GM12878 (cell line): ENCODE measurements at regions not wholly inside any gene's neighbourhood (a gene's known extent, or its start where the extent isn't known, plus 50 kb on each side); places are given as distances from the start of the nearest gene placed in this dataset.
A peak's percentile ranks its signal among the peaks of the same experiment; 100 is the strongest.

Experiments used
- ATAC-seq: fragments of 200-7000 bp; cut with Tn5 transposase; 3 replicates; pipeline ENCODE4 v1.9.1; 2020; ENCODE audit warnings: mild to moderate bottlenecking, moderate library complexity
- BruUV-seq: library from RNA; stranded (reverse); fragments of 400-500 nt; replicated peaks from 2 replicates; lab custom pipeline; 2021; lab: Mats Ljungman, UMichigan
- CTCF ChIA-PET: fragments of 300-600 bp; sonication (Branson Sonifier 250); formaldehyde crosslinking; extraction: SDS; loops from one replicate; lab custom pipeline; 2021; ENCODE audit warnings: inconsistent platforms; lab: Yijun Ruan, JAX
- POLR2A ChIA-PET: fragments of 350-600 bp; formaldehyde crosslinking; extraction: SDS; loops from one replicate; lab custom pipeline; 2021; ENCODE audit warnings: inconsistent platforms; lab: Charles Lee
- RAD21 ChIA-PET: fragments of 300-600 bp; sonication (Branson Sonifier 250); formaldehyde crosslinking; loops from one replicate; lab custom pipeline; 2023; ENCODE audit warnings: antibody characterized with exemption; ENCODE audit not compliant: unreplicated experiment; lab: Charles Lee
- SMC1A ChIA-PET: fragments of 300-600 bp; sonication (Branson Sonifier 250); formaldehyde crosslinking; loops from one replicate; lab custom pipeline; 2023; ENCODE audit not compliant: unreplicated experiment, uncharacterized antibody; lab: Charles Lee
- DNase-seq: peaks from one replicate; pipeline ENCODE4 v3.0.0-alpha.2; 2011; ENCODE audit warnings: low read depth, low spot score
- FAIRE-seq: peaks from 3 replicates; lab custom pipeline; 2011; peaks lifted over from hg19 to GRCh38; lab: Jason Lieb, UNC
- H2AFZ ChIP-seq: 2 replicates; pipeline ENCODE4 v1.6.0; 2011; ENCODE audit warnings: low read depth, low read length, control low read depth; ENCODE audit not compliant: control insufficient read depth
- H3K27ac ChIP-seq: 2 replicates; pipeline ENCODE4 v1.5.1; 2011; ENCODE audit warnings: control low read depth; ENCODE audit not compliant: control insufficient read depth, insufficient read depth
- H3K27me3 ChIP-seq, 2 experiments: replicated peaks in 1 of 2; 2 replicates each; pipeline versions ENCODE4 v1.6.0 to v1.6.1; 2011; ENCODE audit warnings: low read length in 1 of 2; ENCODE audit not compliant: control insufficient read depth in 2 of 2, insufficient read depth in 2 of 2
- H3K36me3 ChIP-seq, 2 experiments: 2 replicates each; pipeline ENCODE4 v1.5.1; 2011; ENCODE audit warnings: low read length in 1 of 2; ENCODE audit not compliant: control insufficient read depth in 2 of 2, insufficient read depth in 2 of 2
- H3K4me1 ChIP-seq: 2 replicates; pipeline ENCODE4 v1.6.1; 2011; ENCODE audit warnings: mild to moderate bottlenecking, low read length, moderate library complexity, mixed read lengths; ENCODE audit not compliant: control insufficient read depth, insufficient read depth
- H3K4me2 ChIP-seq: 2 replicates; pipeline ENCODE4 v1.6.0; 2011; ENCODE audit warnings: control low read depth; ENCODE audit not compliant: control insufficient read depth, insufficient read depth
- H3K4me3 ChIP-seq: fragments of 200-600 bp; sonication (generic); 2 replicates; pipeline ENCODE4 v1.5.1; 2016
- H3K79me2 ChIP-seq: 2 replicates; pipeline ENCODE4 v1.6.0; 2011; ENCODE audit warnings: low read length; ENCODE audit not compliant: control insufficient read depth, insufficient read depth
- H3K9ac ChIP-seq: 2 replicates; pipeline ENCODE4 v1.8.0; 2011; ENCODE audit warnings: low read length, control low read depth, mixed read lengths; ENCODE audit not compliant: control insufficient read depth, insufficient read depth
- H3K9me3 ChIP-seq: replicated peaks from 3 replicates; pipeline ENCODE4 v1.5.1; 2011; ENCODE audit warnings: mild to moderate bottlenecking, low read length; ENCODE audit not compliant: control insufficient read depth, insufficient read depth
- H4K20me1 ChIP-seq: 2 replicates; pipeline ENCODE4 v1.6.0; 2011; ENCODE audit not compliant: control insufficient read depth, insufficient read depth
- BACH1 ChIP-seq: fragments of 450-650 bp; IDR thresholded peaks from 2 replicates; pipeline ENCODE4 v1.6.1; 2017; ENCODE audit warnings: mild to moderate bottlenecking, borderline replicate concordance
- BMI1 ChIP-seq: fragments of 450-650 bp; IDR thresholded peaks from 2 replicates; pipeline ENCODE4 v1.6.1; 2016; ENCODE audit warnings: mild to moderate bottlenecking, moderate library complexity, borderline replicate concordance
- CTCF ChIP-seq, 3 experiments: IDR thresholded peaks in 2 of 3; conservative IDR thresholded peaks in 1 of 3; 2 replicates each; pipeline ENCODE4 v1.5.1; 2011; ENCODE audit warnings: low read depth in 3 of 3, low read length in 3 of 3, mild to moderate bottlenecking in 3 of 3, control low read depth in 2 of 3, moderate library complexity in 2 of 3, inconsistent platforms in 1 of 3, mixed read lengths in 1 of 3; ENCODE audit not compliant: control insufficient read depth in 2 of 3, insufficient read depth in 1 of 3; ENCODE audit errors: extremely low read depth in 1 of 3
- EED ChIP-seq: sonication (generic); IDR thresholded peaks from 2 replicates; pipeline ENCODE4 v1.6.1; 2016; ENCODE audit warnings: antibody characterized with exemption, low read depth
- FOXM1 ChIP-seq: IDR thresholded peaks from 2 replicates; pipeline ENCODE4 v1.6.1; 2012; ENCODE audit warnings: low read depth, mild to moderate bottlenecking, inconsistent platforms, low read length, moderate library complexity
- IKZF2 ChIP-seq, 2 experiments: fragments of 450-650 bp; IDR thresholded peaks; 2 replicates each; pipeline ENCODE4 v1.6.1; 2017; ENCODE audit warnings: mild to moderate bottlenecking in 2 of 2, moderate library complexity in 2 of 2
- JUNB ChIP-seq: IDR thresholded peaks from 2 replicates; pipeline ENCODE4 v1.6.1; 2016; ENCODE audit warnings: antibody characterized with exemption, mild to moderate bottlenecking
- KDM1A ChIP-seq: fragments of 200-600 bp; sonication (generic); IDR thresholded peaks from 2 replicates; pipeline ENCODE4 v1.6.1; 2016; ENCODE audit warnings: borderline replicate concordance
- MTA3 ChIP-seq: IDR thresholded peaks from 2 replicates; pipeline ENCODE4 v1.6.1; 2012; ENCODE audit warnings: low read length, inconsistent platforms, borderline replicate concordance
- NKRF ChIP-seq: fragments of 450-650 bp; conservative IDR thresholded peaks from 2 replicates; pipeline ENCODE4 v1.6.1; 2017; ENCODE audit warnings: mild to moderate bottlenecking, moderate library complexity
- NR2C2 ChIP-seq: IDR thresholded peaks from 2 replicates; pipeline ENCODE4 v1.6.1; 2011; ENCODE audit warnings: borderline replicate concordance, low read depth; ENCODE audit not compliant: control insufficient read depth, insufficient read length
- POU2F2 ChIP-seq: IDR thresholded peaks from 3 replicates; pipeline ENCODE4 v1.6.1; 2011; ENCODE audit warnings: low read depth, mild to moderate bottlenecking, low read length, borderline replicate concordance
- RFX5 ChIP-seq: IDR thresholded peaks from 2 replicates; pipeline ENCODE4 v1.6.1; 2011; ENCODE audit warnings: low read depth, low read length, improper control_type of control experiment
- SREBF2 ChIP-seq: IDR thresholded peaks from 2 replicates; pipeline ENCODE4 v1.6.1; 2012; ENCODE audit warnings: mild to moderate bottlenecking, low read length
- SRF ChIP-seq, 2 experiments: IDR thresholded peaks; 2 replicates each; pipeline ENCODE4 v1.6.1; 2011; ENCODE audit warnings: low read depth in 2 of 2, low read length in 2 of 2, mild to moderate bottlenecking in 1 of 2, moderate library complexity in 1 of 2
- SUPT20H ChIP-seq: IDR thresholded peaks from 2 replicates; pipeline ENCODE4 v1.6.1; 2011; ENCODE audit warnings: low read depth, mild to moderate bottlenecking, low read length, moderate library complexity, borderline replicate concordance; ENCODE audit not compliant: control insufficient read depth
- TAF1 ChIP-seq: IDR thresholded peaks from 2 replicates; pipeline ENCODE4 v1.6.1; 2011; ENCODE audit warnings: mild to moderate bottlenecking, low read depth, low read length, borderline replicate concordance
- USF2 ChIP-seq: IDR thresholded peaks from 2 replicates; pipeline ENCODE4 v1.6.1; 2011; ENCODE audit warnings: low read depth, low read length, improper control_type of control experiment, borderline replicate concordance
- WGBS: methylation state at CpG from one replicate; pipeline ENCODE4 v1.1.6; 2016; ENCODE audit warnings: low lambda C conversion rate; ENCODE audit not compliant: insufficient replicate concordance, insufficient coverage; ENCODE audit errors: missing lambda C conversion rate; 5-methylcytosine and 5-hydroxymethylcytosine counted together
- in situ Hi-C: fragments of 300-500 bp; cut with MboI; formaldehyde crosslinking; loops from 9 replicates; pipeline ENCODE4 v1.14.3; 2018; ENCODE audit warnings: mixed read lengths
- intact Hi-C: fragments of 100-400 bp; cut with micrococcal nuclease; formaldehyde crosslinking; loops from one replicate; pipeline ENCODE4 v1.14.2; 2022; ENCODE audit not compliant: unreplicated experiment

- CTCF ChIA-PET: no interaction called here
- Histone ChIP-seq H3K27me3 (no peaks in the 10 kb centered on the region), H3K9ac (no peak overlapping the region), H4K20me1 (no peaks in the 10 kb centered on the region), H3K4me3 (no peak overlapping the region), H2AFZ (no peak overlapping the region), H3K9me3 (no peaks in the 10 kb centered on the region; the same call in 1 of the 3 replicates), H3K4me1 (no peaks in the 10 kb centered on the region), H3K4me2 (peak overlapping the region; percentile 22), H3K27ac (peak overlapping the region; percentile 20; the same call in 1 of the 2 replicates), H3K79me2 (no peaks in the 10 kb centered on the region), H3K36me3 (no peaks in the 10 kb centered on the region)
- ATAC-seq (peak; percentile 81), DNase-seq (peak; percentile 11), FAIRE-seq (no peak)
- 10% methylated on average over 4 of the region's 4 CpGs for WGBS
- RAD21 ChIA-PET: no interaction called here
- in situ Hi-C loops (no loop called here), intact Hi-C loops (no loop called here)
- BruUV-seq: no TSS peak
- SMC1A ChIA-PET: no interaction called here
- POLR2A ChIA-PET: no interaction called here
- TF ChIP-seq BMI1: no peak
- TF ChIP-seq USF2: no peak
- no peak for TF ChIP-seq MTA3
- TF ChIP-seq KDM1A: no peak
- TF ChIP-seq SREBF2: no peak
- no peak for TF ChIP-seq CTCF (IDR thresholded peaks at IDR 0.05 in 2 of 3, conservative IDR thresholded peaks at IDR 0.05 in 1 of 3; ENCODE audit: control insufficient read depth in 2 of 3, extremely low read depth in 1 of 3, insufficient read depth in 1 of 3, low read depth in 3 of 3, low read length in 3 of 3)
- TF ChIP-seq IKZF2 (IDR thresholded peaks at IDR 0.05): 0 out of 4 replicates have a peak, but pooled peaks of 1 of the 2 experiments have one; percentile 22
- TF ChIP-seq TAF1: no peak
- no peak for TF ChIP-seq NR2C2
- no peak for TF ChIP-seq RFX5
- 0 out of 4 replicates have a peak, but pooled peaks of 1 of the 2 experiments have one; percentile 33 for TF ChIP-seq SRF (IDR thresholded peaks at IDR 0.05; ENCODE audit: low read depth in 2 of 2, low read length in 2 of 2)
- TF ChIP-seq NKRF: no peak
- peak; percentile 56 for TF ChIP-seq EED
- TF ChIP-seq BACH1: no peak
- TF ChIP-seq POU2F2: no peak
- no peak for TF ChIP-seq SUPT20H
- no peak for TF ChIP-seq JUNB
- no peak for TF ChIP-seq FOXM1
These were observed 241.6 kb upstream of the GALNT17 start for GRCh38 chr7:70890147-70890969.
